ENCODE measurements at regions not wholly inside any gene's neighbourhood (a gene's known extent, or its start where the extent isn't known, plus 50 kb on each side); places are given as distances from the start of the nearest gene placed in this dataset.

GRCh38 chr5:73352243-73352642 lies 96.3 kb downstream of the FOXD1 start:
- no peaks in the 10 kb centered on the region for H3K27me3 ChIP-seq
- no peak for DNase-seq
- no peaks in the 10 kb centered on the region for H3K36me3 ChIP-seq
- no peaks in the 10 kb centered on the region for H3K9me3 ChIP-seq
- TF ChIP-seq POLR2A (IDR thresholded peaks at IDR 0.05): no peak
- TF ChIP-seq CTCF (IDR thresholded peaks at IDR 0.05): no peak
- no peak overlapping the region for H3K4me3 ChIP-seq
- H3K27ac ChIP-seq: no peak overlapping the region
- H3K4me1 ChIP-seq: no peaks in the 10 kb centered on the region

GRCh38 chr5:73351593-73351992 lies 97.0 kb downstream of the FOXD1 start:
- no peak for TF ChIP-seq CTCF (IDR thresholded peaks at IDR 0.05)
- no peak for TF ChIP-seq POLR2A (IDR thresholded peaks at IDR 0.05)
- H3K4me1 ChIP-seq: no peaks in the 10 kb centered on the region
- no peak overlapping the region for H3K27ac ChIP-seq
- H3K4me3 ChIP-seq: no peak overlapping the region
- H3K9me3 ChIP-seq: peaks cover 0 to 5% (median 0%) of the 10 kb centered on the region in 4 donors
- H3K36me3 ChIP-seq: no peaks in the 10 kb centered on the region
- no peaks in the 10 kb centered on the region for H3K27me3 ChIP-seq
- DNase-seq: no peak

- Histone ChIP-seq H3K27ac (no peak overlapping the region), H3K27me3 (no peaks in the 10 kb centered on the region), H3K36me3 (no peaks in the 10 kb centered on the region), H3K4me1 (no peaks in the 10 kb centered on the region), H3K9me3 (peaks cover 0 to 6% (median 0%) of the 10 kb centered on the region in 4 donors), H3K4me3 (no peak overlapping the region)
- TF ChIP-seq CTCF (IDR thresholded peaks at IDR 0.05) (no peak), POLR2A (IDR thresholded peaks at IDR 0.05) (no peak)
- no peak for DNase-seq
Measured at GRCh38 chr5:73346878-73347408, 101.6 kb downstream of the FOXD1 start.

GRCh38 chr5:73344835-73345234 lies 103.7 kb downstream of the FOXD1 start:
- Histone ChIP-seq H3K36me3 (no peaks in the 10 kb centered on the region), H3K27me3 (no peaks in the 10 kb centered on the region), H3K9me3 (peaks cover 0 to 6% (median 0%) of the 10 kb centered on the region in 4 donors), H3K27ac (no peak overlapping the region), H3K4me1 (no peaks in the 10 kb centered on the region), H3K4me3 (no peak overlapping the region)
- no peak for DNase-seq
- no peak for TF ChIP-seq CTCF (IDR thresholded peaks at IDR 0.05)
- no peak for TF ChIP-seq POLR2A (IDR thresholded peaks at IDR 0.05)

GRCh38 chr5:73339711-73340110 lies 108.9 kb downstream of the FOXD1 start:
- H3K27ac ChIP-seq: no peak overlapping the region
- no peak for DNase-seq
- H3K9me3 ChIP-seq: no peaks in the 10 kb centered on the region
- H3K27me3 ChIP-seq: no peaks in the 10 kb centered on the region
- no peak overlapping the region for H3K4me3 ChIP-seq
- H3K4me1 ChIP-seq: no peaks in the 10 kb centered on the region
- no peaks in the 10 kb centered on the region for H3K36me3 ChIP-seq
- no peak for TF ChIP-seq POLR2A (IDR thresholded peaks at IDR 0.05)
- no peak for TF ChIP-seq CTCF (IDR thresholded peaks at IDR 0.05)

GRCh38 chr5:73339051-73339575 lies 109.5 kb downstream of the FOXD1 start:
- H3K4me1 ChIP-seq: no peaks in the 10 kb centered on the region
- H3K27ac ChIP-seq: no peak overlapping the region
- no peaks in the 10 kb centered on the region for H3K27me3 ChIP-seq

More at GRCh38 chr5:73339051-73339575, 109.5 kb downstream of the FOXD1 start:
- no peak for DNase-seq
- no peaks in the 10 kb centered on the region for H3K36me3 ChIP-seq
- no peak for TF ChIP-seq CTCF (IDR thresholded peaks at IDR 0.05)
- no peak for TF ChIP-seq POLR2A (IDR thresholded peaks at IDR 0.05)
- no peaks in the 10 kb centered on the region for H3K9me3 ChIP-seq
- no peak overlapping the region for H3K4me3 ChIP-seq

Data from Peyer's patch (tissue), 4 donors.